Lower leg skin (tissue), 3 donors: ENCODE measurements at regions not wholly inside any gene's neighbourhood (a gene's known extent, or its start where the extent isn't known, plus 50 kb on each side); places are given as distances from the start of the nearest gene placed in this dataset.

ENCODE experiments used
- POLR2A ChIP-seq, 2 donors: fragments of 450-650 bp; IDR thresholded peaks; one replicate each; pipeline ENCODE4 v1.6.1; 2016 to 2017; ENCODE audit warnings: antibody characterized with exemption in 2 of 2, mild to moderate bottlenecking in 1 of 2, moderate library complexity in 1 of 2
- TF ChIP-seq, protein P1 (sequence below), 3 donors: fragments of 450-650 bp; IDR thresholded peaks; one replicate each; pipeline ENCODE4 v1.5.1; 2016; ENCODE audit warnings: antibody characterized with exemption in 3 of 3, mild to moderate bottlenecking in 3 of 3, moderate library complexity in 2 of 3

DNA sequence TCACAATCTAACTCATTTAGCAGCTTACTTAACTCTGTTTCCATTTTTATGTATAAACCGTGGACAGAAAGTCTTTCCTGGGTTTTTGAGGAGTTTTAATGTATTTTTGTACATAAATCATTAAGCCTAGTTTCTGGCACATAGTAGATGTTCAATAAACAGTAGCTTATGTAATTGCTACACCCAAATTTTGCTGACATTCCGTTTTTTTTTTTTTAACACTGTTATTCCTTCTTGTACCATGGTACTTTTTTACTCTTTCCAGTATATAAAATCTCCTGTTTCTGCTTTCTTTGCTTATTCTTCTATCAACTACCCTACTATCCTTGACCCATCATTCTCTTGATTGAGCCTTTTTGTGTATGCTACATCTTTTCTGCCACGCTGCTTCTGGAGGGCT is 1151.3 kb upstream of the CRIM1 start:
- TF ChIP-seq, protein P1, sequence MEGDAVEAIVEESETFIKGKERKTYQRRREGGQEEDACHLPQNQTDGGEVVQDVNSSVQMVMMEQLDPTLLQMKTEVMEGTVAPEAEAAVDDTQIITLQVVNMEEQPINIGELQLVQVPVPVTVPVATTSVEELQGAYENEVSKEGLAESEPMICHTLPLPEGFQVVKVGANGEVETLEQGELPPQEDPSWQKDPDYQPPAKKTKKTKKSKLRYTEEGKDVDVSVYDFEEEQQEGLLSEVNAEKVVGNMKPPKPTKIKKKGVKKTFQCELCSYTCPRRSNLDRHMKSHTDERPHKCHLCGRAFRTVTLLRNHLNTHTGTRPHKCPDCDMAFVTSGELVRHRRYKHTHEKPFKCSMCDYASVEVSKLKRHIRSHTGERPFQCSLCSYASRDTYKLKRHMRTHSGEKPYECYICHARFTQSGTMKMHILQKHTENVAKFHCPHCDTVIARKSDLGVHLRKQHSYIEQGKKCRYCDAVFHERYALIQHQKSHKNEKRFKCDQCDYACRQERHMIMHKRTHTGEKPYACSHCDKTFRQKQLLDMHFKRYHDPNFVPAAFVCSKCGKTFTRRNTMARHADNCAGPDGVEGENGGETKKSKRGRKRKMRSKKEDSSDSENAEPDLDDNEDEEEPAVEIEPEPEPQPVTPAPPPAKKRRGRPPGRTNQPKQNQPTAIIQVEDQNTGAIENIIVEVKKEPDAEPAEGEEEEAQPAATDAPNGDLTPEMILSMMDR (IDR thresholded peaks at IDR 0.05), result no peak
- no peak for TF ChIP-seq POLR2A (IDR thresholded peaks at IDR 0.05)
